Esophagus muscularis mucosa (tissue), 2 donors: ENCODE measurements at regions not wholly inside any gene's neighbourhood (a gene's known extent, or its start where the extent isn't known, plus 50 kb on each side); places are given as distances from the start of the nearest gene placed in this dataset.

Source experiments
- POLR2A ChIP-seq: fragments of 450-650 bp; IDR thresholded peaks from one replicate; pipeline ENCODE4 v1.6.1; 2017; ENCODE audit warnings: antibody characterized with exemption, moderate library complexity, mild to moderate bottlenecking, low read depth
- POLR2AphosphoS5 ChIP-seq, 2 donors: sonication (generic); formaldehyde crosslinking; IDR thresholded peaks; one replicate each; pipeline ENCODE4 v1.6.1; 2017; ENCODE audit warnings: antibody characterized with exemption in 2 of 2

DNA sequence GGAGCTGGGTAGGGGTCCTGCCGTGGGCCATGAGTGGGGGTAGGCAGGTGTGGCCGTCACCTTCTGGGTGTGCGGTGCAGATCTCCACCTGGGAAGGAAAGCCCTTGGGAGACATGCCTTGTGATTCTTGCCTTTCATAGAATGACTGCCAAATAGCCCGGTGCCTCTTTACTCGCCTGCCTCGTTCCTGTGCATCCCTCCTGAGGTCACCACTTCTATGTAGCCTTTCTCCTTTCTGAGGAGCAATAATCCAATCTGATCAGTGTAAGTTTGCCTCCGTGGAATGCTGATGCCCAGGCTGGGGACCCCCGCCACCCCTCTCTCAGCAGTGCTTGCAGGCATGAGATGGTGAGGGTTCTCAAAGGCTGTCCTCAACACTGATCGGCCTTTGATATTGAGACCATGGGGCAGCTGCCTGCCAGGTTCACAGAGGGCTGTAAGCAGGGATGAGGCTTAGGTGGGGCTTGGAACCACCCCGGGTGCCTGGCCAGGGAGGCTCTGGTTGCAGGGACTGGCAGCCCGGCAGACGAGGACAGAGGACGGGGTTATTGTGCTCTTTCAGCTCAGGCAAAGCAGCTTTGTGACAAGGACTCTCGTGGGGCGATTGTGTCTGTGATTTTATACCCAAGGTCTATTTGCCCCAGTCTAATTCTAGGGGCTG lies 86.1 kb upstream of the WNT7B start:
- TF ChIP-seq POLR2AphosphoS5 (IDR thresholded peaks at IDR 0.05), result no peak
- no peak for TF ChIP-seq POLR2A
